Heart left ventricle (tissue), 16 donors: ENCODE measurements at regions not wholly inside any gene's neighbourhood (a gene's known extent, or its start where the extent isn't known, plus 50 kb on each side); places are given as distances from the start of the nearest gene placed in this dataset.
"Not testable (repeated sequence)": the region's sequence is repeated elsewhere in the genome, so short reads cannot be mapped to it uniquely, and the experiment has no call there.

Experiments used
- ATAC-seq, 4 donors: fragments of 200-7000 bp; cut with Tn5 transposase; one replicate each; pipeline ENCODE4 v1.9.1; 2020 to 2022; ENCODE audit warnings: moderate library complexity in 4 of 4, mild to moderate bottlenecking in 3 of 4, moderate number of reproducible peaks in 1 of 4
- DNase-seq, 5 donors: peaks; one replicate each; pipeline ENCODE4 v3.0.0-alpha.2; 2020
- H3K27ac ChIP-seq, 12 donors: fragments of 200-600 bp; sonication (generic) in 4 of 12; one replicate each; pipeline versions ENCODE4 v1.5.0 to v1.8.0; 2016 to 2022; ENCODE audit warnings: mild to moderate bottlenecking in 2 of 12
- H3K27me3 ChIP-seq, 9 donors: fragments of 200-600 bp; sonication (generic) in 2 of 9; one replicate each; pipeline versions ENCODE4 v1.5.1 to v1.8.0; 2016 to 2022; ENCODE audit warnings: mild to moderate bottlenecking in 3 of 9
- H3K36me3 ChIP-seq, 9 donors: fragments of 200-600 bp; sonication (generic) in 2 of 9; one replicate each; pipeline versions ENCODE4 v1.5.0 to v1.8.0; 2018 to 2022; ENCODE audit warnings: mild to moderate bottlenecking in 2 of 9
- H3K4me1 ChIP-seq, 12 donors: fragments of 200-600 bp; sonication (generic) in 4 of 12; one replicate each; pipeline versions ENCODE4 v1.5.0 to v1.8.0; 2016 to 2022; ENCODE audit warnings: mild to moderate bottlenecking in 3 of 12
- H3K4me3 ChIP-seq, 12 donors: fragments of 200-600 bp; sonication (generic) in 4 of 12; one replicate each; pipeline versions ENCODE4 v1.5.0 to v1.8.0; 2017 to 2022; ENCODE audit warnings: mild to moderate bottlenecking in 9 of 12, moderate library complexity in 4 of 12
- H3K9me3 ChIP-seq, 12 donors: fragments of 200-600 bp; sonication (generic) in 4 of 12; one replicate each; pipeline versions ENCODE4 v1.5.0 to v1.8.0; 2016 to 2022; ENCODE audit warnings: mild to moderate bottlenecking in 1 of 12
- POLR2A ChIP-seq, 2 donors: fragments of 450-650 bp; IDR thresholded peaks; one replicate each; pipeline ENCODE4 v1.6.1; 2017; ENCODE audit warnings: antibody characterized with exemption in 2 of 2, mild to moderate bottlenecking in 2 of 2, moderate library complexity in 2 of 2
- WGBS, 4 donors: extraction: QIAGEN DNeasy Blood & Tissue Kit in 2 of 4; methylation state at CpG; one replicate each; pipeline versions ENCODE4 v1.1.5 to v1.1.7; 2013 to 2018; 5-methylcytosine and 5-hydroxymethylcytosine counted together
- intact Hi-C, 10 donors: fragments of 100-400 bp; cut with DNase I; formaldehyde crosslinking; loops; one replicate each; pipeline versions ENCODE4 v1.11.1 to v1.14.2; 2022
- TF ChIP-seq, protein P1 (sequence below), 12 donors: fragments of 200-600 bp; sonication (generic) in 4 of 12; IDR thresholded peaks; one replicate each; pipeline versions ENCODE4 v1.5.0 to v1.8.0; 2018 to 2022; ENCODE audit warnings: antibody characterized with exemption in 12 of 12, mild to moderate bottlenecking in 5 of 12
- donor health status: ischemic (EF 13 %, LVEDD 7.1; RV severe dilation, severe dysfunction).
- donor health status: healthy with polysubstance abuse.
- donor health status: DM: no; HTN: yes; CAD: no.
- donor health status: DM: no; HTN: no; CAD: no.
- donor health status: ischemic (EF 25% LVEDD 6.9; RV normal size, moderate dysfunction).
- donor health status: ischemic (EF 25% LVEDD 5.7; RV mildly dilated, moderate dysfunction).
- donor health status: healthy.
- donor health status: DM: yes; HTN: yes; CAD: no.
- donor health status: ischemic (EF 35%, LVEDD 5.7; RV mildly dilated, moderate dysfunction).
- donor health status: nonischemic (EF 11% LVEDD 7.7; RV severe dilation, severe dysfunction).
- donor health status: DM: yes; HTN: yes; CAD: no.
- donor health status: PGD.
- donor health status: ischemic (EF 29% LVEDD 5.4; RV normal size, mild dysfunction).
- donor health status: nonischemic (EF 23%, LVEDD 6.1; RV moderate dilation, normal function).

DNA sequence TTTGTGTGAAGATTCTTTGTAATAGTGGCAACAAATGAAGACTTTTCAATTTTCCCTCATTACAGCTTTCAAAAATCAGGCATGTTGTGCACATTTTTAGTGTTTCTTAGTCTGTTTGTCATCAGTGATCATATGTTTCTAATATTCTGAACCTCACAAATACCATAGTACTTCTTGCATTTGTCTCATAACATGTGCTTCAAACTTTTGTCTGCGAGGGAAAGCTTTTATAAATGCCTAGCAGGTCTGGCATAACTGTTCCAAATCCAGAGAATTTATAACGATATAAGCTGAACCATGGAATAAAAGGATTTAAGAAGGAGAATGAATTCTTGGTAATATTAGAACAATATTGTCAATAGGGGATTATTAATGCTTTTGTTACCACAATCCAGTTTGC is 670.2 kb downstream of the RFPL4B start:
- no peak for TF ChIP-seq POLR2A (IDR thresholded peaks at IDR 0.05)
- TF ChIP-seq, protein P1, sequence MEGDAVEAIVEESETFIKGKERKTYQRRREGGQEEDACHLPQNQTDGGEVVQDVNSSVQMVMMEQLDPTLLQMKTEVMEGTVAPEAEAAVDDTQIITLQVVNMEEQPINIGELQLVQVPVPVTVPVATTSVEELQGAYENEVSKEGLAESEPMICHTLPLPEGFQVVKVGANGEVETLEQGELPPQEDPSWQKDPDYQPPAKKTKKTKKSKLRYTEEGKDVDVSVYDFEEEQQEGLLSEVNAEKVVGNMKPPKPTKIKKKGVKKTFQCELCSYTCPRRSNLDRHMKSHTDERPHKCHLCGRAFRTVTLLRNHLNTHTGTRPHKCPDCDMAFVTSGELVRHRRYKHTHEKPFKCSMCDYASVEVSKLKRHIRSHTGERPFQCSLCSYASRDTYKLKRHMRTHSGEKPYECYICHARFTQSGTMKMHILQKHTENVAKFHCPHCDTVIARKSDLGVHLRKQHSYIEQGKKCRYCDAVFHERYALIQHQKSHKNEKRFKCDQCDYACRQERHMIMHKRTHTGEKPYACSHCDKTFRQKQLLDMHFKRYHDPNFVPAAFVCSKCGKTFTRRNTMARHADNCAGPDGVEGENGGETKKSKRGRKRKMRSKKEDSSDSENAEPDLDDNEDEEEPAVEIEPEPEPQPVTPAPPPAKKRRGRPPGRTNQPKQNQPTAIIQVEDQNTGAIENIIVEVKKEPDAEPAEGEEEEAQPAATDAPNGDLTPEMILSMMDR (IDR thresholded peaks at IDR 0.05), result no peak
- no peaks in the 10 kb centered on the region for H3K9me3 ChIP-seq

DNA sequence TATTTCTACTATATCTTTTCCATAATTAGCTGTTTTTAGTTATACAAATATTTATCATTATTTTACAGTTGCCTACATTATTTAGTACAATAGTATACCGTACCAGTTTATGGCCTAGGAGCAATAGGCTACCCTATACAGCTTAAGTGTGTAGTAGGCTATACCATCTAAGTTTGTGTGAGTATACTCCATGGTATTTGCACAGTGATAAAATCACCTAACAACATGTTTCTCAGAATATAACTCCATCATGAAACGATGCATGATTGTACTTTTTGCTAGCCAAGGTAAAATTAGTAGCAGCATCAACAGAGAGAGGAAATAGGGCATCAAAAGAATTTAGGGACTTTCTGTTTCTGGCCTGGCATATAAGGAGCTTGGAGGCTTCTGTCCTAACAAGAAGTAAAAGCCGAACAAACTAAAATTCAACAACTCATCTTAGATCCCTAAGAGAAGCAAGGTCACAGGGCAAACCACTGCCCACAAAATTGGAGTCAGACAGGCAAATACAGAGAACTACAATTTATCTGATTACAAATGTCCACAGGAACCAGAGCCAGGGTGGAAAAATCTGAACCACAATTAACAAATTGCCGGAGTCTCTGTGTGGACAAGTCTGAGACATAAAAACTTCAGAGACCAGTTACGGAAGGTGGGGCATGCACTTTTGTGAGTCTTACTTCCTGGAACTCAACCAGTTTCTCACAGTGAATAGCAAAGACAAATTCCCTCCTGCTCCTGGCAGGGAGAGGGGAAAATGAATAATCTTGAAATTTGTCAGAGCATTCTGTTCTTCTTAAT is 671.4 kb downstream of the RFPL4B start:
- peaks cover 0 to 19% (median 4%) of the 10 kb centered on the region in 12 donors for H3K4me1 ChIP-seq
- no peak for TF ChIP-seq POLR2A (IDR thresholded peaks at IDR 0.05)
- TF ChIP-seq, protein P1 (IDR thresholded peaks at IDR 0.05), result no peak
- peak in 4 of 5 donors; percentile 12 to 34 (median 22) for DNase-seq
- H3K9me3 ChIP-seq, result no peaks in the 10 kb centered on the region
- intact Hi-C loops, result no loop called here
- H3K36me3 ChIP-seq, result no peaks in the 10 kb centered on the region
- no peaks in the 10 kb centered on the region for H3K27me3 ChIP-seq
- peak; percentile 73 to 89 (median 82) for ATAC-seq
- H3K4me3 ChIP-seq, result no peak overlapping the region
- H3K27ac ChIP-seq, result peak overlapping the region in 9 of 12 donors; percentile 15 to 73 (median 49)
- 54 to 67% (median 56%) methylated on average over 5 of the region's 5 CpGs for WGBS, 4 donors

More for the DNA sequence above, 670.2 kb downstream of the RFPL4B start:
- ATAC-seq (no peak), DNase-seq (no peak)
- intact Hi-C loops, result no loop called here
- Histone ChIP-seq H3K36me3 (no peaks in the 10 kb centered on the region), H3K4me3 (no peak overlapping the region), H3K27ac (no peak overlapping the region), H3K4me1 (peaks cover 0 to 19% (median 4%) of the 10 kb centered on the region in 12 donors), H3K27me3 (no peaks in the 10 kb centered on the region)
- WGBS, 4 donors, result 92 to 97% (median 95%) methylated on average over 2 of the region's 2 CpGs

DNA sequence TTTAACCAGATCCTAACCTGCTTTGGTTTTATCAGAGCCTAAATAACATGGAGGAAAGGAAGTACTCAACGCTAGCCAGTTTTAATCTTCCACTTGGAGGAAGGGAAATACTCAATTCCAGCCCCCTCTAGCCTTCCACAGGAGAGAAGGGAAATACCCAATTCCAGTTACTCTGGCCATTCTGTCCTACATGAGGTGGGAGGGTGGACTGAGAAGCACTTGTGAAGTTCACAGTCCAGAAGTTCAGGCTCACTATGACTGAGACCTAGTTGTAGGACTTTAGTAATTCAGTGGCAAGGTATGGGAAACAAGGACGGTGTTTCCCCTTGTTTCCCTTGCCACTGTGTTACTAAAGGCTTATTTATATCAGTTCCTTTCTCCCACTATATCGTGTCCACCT is 672.0 kb downstream of the RFPL4B start:
- DNase-seq (no peak), ATAC-seq (peak; percentile 28 to 39 (median 35))
- WGBS, 4 donors, result 72 to 77% (median 73%) methylated on average over 3 of the region's 3 CpGs
- no peaks in the 10 kb centered on the region for H3K27me3 ChIP-seq
- intact Hi-C loops, result no loop called here
- peaks cover 0 to 19% (median 4%) of the 10 kb centered on the region in 12 donors for H3K4me1 ChIP-seq
- H3K9me3 ChIP-seq, result no peaks in the 10 kb centered on the region
- H3K4me3 ChIP-seq, result no peak overlapping the region
- H3K27ac ChIP-seq, result peak overlapping the region in 10 of 12 donors; percentile 12 to 73 (median 48)
- TF ChIP-seq, protein P1 (IDR thresholded peaks at IDR 0.05), result no peak
- no peak for TF ChIP-seq POLR2A (IDR thresholded peaks at IDR 0.05)
- H3K36me3 ChIP-seq, result no peaks in the 10 kb centered on the region

DNA sequence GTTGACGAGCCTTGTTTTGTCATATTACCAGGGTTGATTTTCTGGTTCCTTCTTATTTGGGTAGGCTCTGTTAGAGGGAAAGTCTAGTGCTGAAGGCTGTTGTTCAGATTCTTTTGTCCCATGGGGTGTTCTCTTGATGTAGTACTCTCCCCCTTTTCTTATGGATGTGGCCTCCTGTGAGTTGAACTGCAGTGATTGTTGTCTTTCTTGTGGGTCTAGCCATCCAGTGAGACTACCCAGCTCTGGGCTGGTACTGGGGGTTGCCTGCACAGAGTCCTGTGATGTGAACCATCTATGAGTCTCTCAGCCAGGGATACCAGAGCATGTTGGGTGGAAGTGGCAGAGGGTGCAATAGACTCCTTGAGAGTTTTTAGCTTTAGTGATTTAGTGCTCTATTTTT is 680.6 kb downstream of the RFPL4B start:
- WGBS, 4 donors, result 99 to 100% (median 100%) methylated on average over 1 of the region's 1 CpG
- intact Hi-C loops, result no loop called here
- Histone ChIP-seq H3K27ac (no peak overlapping the region), H3K4me1 (no peaks in the 10 kb centered on the region), H3K27me3 (no peaks in the 10 kb centered on the region), H3K4me3 (no peak overlapping the region), H3K9me3 (peaks cover 0 to 9% (median 0%) of the 10 kb centered on the region in 12 donors), H3K36me3 (no peaks in the 10 kb centered on the region)
- ATAC-seq (no peak), DNase-seq (no peak)
- TF ChIP-seq, protein P1 (IDR thresholded peaks at IDR 0.05), result no peak
- TF ChIP-seq POLR2A (IDR thresholded peaks at IDR 0.05), result no peak

DNA sequence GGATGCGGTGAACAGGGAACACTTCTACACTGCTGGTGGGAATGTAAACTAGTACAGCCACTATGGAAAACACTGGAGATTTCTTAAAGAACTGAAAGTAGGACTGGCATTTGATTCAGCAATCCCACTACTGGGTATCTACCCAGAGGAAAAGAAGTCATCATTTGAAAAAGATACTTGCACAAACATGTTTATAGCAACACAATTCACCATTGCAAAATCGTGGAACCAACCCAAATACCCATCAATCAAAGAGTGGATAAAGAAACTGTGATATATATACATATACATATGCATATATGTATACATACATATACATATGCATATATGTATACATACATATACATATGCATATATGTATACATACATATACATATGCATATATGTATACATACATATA is 682.0 kb downstream of the RFPL4B start:
- H3K27ac ChIP-seq, H3K36me3 ChIP-seq, DNase-seq, intact Hi-C loops, H3K27me3 ChIP-seq, H3K4me3 ChIP-seq, ATAC-seq, H3K4me1 ChIP-seq, H3K9me3 ChIP-seq: not testable (repeated sequence)
- WGBS, 4 donors, result 86 to 91% (median 88%) methylated on average over 2 of the region's 2 CpGs
